ENCODE measurements at regions not wholly inside any gene's neighbourhood (a gene's known extent, or its start where the extent isn't known, plus 50 kb on each side); places are given as distances from the start of the nearest gene placed in this dataset.

- no peak for DNase-seq
Measured at GRCh38 chr10:29034592-29034991, 254.3 kb upstream of the LYZL1 start.

- DNase-seq = no peak
Measured at GRCh38 chr10:29035721-29036120, 253.1 kb upstream of the LYZL1 start.

- no peak for DNase-seq
Measured at GRCh38 chr10:29037348-29038113, 251.3 kb upstream of the LYZL1 start.

DNA sequence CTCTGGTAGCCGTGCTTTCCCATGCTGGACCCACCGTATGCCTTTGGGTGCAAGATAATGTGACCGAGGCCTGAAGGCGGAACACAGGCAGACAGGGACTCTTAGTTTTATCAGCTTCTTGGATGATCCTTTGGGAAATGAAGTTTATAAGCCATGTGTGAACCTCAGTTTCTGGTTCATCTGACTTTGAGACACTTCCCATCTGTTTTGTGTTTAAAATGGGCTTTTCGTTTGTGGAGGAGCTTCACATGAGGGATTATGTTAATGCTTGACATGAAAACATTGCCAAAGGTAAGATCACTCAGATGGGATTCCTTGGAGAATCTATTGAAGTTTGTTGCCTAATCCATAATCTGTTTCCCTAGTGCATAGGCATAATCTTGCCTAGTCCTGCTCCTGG lies 249.8 kb upstream of the LYZL1 start:
- DNase-seq = no peak

- DNase-seq = no peak
Measured at GRCh38 chr10:29039677-29040189, 249.1 kb upstream of the LYZL1 start.

GRCh38 chr10:29041616-29042015 lies 247.3 kb upstream of the LYZL1 start:
- no peak for DNase-seq

GRCh38 chr10:29048506-29048905 lies 240.4 kb upstream of the LYZL1 start:
- no peak for DNase-seq

GRCh38 chr10:29050081-29050480 lies 238.8 kb upstream of the LYZL1 start:
- no peak for DNase-seq

DNA sequence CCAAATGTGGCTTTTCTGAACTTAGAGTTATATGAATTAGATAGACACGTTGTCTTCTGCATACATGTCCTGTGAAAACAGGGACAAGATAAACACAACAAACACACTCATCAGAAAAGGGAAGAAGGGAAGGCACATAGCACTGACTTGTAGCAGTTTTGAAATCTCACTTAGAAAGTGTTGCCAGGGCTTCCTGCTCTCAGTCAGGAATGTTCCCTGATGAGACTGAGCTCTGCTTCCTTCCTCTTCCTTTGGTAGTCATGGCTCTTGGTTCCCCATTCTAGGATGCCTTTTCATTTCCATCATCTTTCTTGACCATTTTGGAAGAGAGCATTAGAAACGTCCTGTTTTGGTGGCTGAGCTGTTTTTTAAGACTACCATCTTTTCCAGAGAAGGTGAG lies 233.8 kb upstream of the LYZL1 start:
- no peak for DNase-seq

DNA sequence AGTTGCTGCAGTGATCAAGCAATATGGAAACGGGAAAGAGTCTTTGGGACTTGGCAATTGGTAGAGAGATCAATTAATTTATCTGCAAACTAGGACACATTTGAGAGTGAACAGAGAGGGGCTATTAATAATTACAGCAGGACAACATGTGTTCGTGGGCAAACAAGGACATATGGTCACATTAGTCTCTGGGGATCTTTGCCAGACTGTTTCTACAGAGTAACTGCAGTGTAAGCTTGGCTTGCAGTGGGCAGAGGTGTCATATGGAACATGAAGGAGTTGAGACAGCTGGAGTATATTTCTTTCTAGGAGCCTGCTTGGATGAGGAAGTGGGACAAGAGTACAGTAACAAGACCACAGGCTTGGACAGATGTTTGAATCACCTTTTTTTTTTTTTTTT lies 232.1 kb upstream of the LYZL1 start:
- DNase-seq = no peak

DNA sequence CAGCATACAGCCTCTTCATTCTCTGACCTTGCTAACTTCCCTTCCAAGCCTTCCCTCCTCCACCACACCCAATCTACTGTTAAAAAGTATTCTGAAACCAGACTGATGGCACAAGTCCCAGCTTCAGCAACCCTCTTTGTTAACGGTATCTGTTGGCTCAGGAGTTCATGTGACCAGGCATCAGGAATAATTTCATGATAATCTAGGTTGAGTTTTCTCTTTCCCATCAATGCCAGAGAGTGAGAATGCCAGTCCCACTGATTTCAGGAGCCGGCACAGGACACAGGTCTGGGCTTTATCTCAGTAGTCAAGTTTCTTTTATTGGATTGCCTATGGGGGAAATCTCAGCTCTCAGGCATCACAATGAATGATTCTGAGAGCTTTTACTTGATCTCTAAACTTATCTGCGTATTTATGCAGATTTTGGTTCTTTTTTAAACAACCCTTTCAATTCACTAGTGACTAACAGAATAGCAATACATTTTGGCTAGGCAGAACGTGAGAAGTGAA lies 231.0 kb upstream of the LYZL1 start:
- no peak for DNase-seq

- DNase-seq = no peak
Measured at GRCh38 chr10:29063806-29064644, 224.8 kb upstream of the LYZL1 start.

DNA sequence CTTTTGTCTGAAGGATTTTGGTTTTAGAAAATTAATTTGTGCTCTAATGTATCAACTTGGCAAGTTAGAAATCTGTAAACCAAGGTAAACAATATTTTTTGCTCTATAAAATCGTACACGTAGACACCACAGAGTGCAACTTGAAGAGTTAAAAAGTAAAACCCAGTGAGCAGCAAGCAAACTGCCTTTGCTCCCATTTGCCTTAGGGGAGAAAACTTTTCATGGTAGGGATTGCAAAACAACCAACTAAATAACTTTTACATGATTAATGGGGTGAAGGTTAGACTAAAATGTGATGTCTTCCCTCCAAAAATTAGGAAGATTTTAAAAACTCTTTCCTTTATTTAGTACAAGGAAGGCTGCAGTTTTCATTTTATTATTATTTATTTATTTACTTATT lies 224.2 kb upstream of the LYZL1 start:
- DNase-seq = no peak

DNA sequence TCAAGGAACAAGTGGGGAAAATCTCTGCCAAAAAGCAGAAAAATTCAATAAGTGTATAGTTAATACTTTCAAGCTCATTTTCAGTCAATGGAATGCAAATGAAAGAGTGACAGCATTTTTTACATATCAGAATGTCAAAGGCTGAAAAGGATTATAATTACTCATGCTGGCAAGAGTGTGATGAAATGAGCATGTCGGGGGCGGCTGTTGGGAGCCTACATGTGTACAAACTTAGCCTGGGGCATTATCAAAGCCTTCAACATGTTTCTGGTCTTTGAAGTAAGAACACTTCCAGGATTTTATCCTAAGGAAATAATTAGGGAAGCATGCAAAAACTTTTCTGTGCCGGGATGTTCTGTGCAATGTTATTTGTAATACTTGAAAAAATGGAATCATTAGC lies 221.7 kb upstream of the LYZL1 start:
- no peak for DNase-seq

GRCh38 chr10:29067628-29068027 lies 221.2 kb upstream of the LYZL1 start:
- no peak for DNase-seq

DNA sequence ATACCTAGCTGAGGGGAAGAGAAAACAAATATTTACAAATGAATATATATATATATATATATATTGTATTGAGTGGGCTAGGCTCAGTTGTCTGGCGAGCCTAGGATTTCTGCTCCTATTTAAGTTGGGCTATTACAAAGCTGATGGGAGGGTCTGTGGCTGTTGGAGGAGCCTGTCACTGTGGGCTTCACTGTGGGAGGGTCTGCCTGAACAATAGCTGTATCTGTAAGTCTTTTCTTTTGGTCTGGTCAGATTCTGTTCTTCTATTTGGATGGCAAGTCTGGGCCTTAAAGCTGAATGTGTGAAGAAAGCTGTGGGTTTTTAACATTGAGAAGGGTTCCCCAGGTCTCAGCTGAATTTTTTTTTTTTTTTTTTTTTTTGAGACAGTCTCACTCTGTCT lies 220.6 kb upstream of the LYZL1 start:
- no peak for DNase-seq

DNA sequence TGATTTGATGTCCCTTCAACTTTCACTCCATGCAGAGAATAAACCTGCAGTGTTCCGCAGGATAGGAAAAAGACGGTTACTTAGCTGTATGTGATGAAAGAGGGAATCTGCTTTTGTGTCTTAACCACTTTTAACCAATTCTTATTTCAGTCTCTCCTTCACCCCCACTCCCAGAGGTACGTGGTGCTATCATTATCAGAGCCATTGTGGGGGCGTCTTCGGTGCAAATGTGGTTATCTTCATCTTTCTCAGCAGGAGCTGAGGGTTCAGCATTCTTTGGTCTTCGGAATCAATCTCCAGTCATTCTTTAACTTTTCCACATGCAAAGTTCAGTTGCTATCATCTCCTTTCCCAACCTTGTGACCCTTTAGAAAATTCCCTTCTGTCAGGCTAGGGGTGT lies 219.9 kb upstream of the LYZL1 start:
- no peak for DNase-seq

GRCh38 chr10:29069941-29070340 lies 218.9 kb upstream of the LYZL1 start:
- DNase-seq = no peak

DNA sequence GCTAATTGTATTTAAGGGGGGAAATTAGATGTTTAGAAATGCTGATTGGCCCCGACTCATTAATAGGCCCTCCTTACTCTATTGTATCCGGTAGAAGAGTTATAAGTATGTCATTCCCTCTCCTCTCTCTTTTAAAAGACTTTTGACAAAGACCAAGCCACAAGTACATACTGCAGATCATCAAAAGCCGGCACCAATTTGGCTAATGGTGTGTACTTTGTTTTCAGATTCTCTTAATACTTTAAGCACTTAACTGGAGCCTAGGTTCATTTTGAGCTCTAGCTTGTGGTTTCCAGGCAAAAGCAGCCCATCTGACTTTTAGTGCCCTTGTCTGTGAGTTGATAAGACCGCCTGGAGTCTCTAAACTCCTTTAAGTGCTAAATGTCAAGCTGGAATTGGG lies 210.0 kb upstream of the LYZL1 start:
- no peak for DNase-seq

- no peak for DNase-seq
Measured at GRCh38 chr10:29081231-29081630, 207.6 kb upstream of the LYZL1 start.

GRCh38 chr10:29081951-29082685 lies 206.8 kb upstream of the LYZL1 start:
- no peak for DNase-seq

- DNase-seq = no peak
Measured at GRCh38 chr10:29083096-29083495, 205.8 kb upstream of the LYZL1 start.

GRCh38 chr10:29084681-29085307 lies 204.1 kb upstream of the LYZL1 start:
- DNase-seq = no peak

Data from CD4-positive, alpha-beta T cell treated with Interferon alpha-2 for 1 hour (primary cell).